ENCODE measurements at regions not wholly inside any gene's neighbourhood (a gene's known extent, or its start where the extent isn't known, plus 50 kb on each side); places are given as distances from the start of the nearest gene placed in this dataset.

GRCh38 chr12:13371367-13371766 lies 174.8 kb downstream of the EMP1 start:
- TF ChIP-seq CTCF (IDR thresholded peaks at IDR 0.05; ENCODE audit: low read length), result no peak
- no peak for TF ChIP-seq EZH2 (IDR thresholded peaks at IDR 0.05; ENCODE audit: borderline replicate concordance, low read length)

Data from OCI-LY1 (cell line).